ENCODE measurements at regions not wholly inside any gene's neighbourhood (a gene's known extent, or its start where the extent isn't known, plus 50 kb on each side); places are given as distances from the start of the nearest gene placed in this dataset.

GRCh38 chr11:82373781-82374542 is 359.7 kb downstream of the FAM181B start:
- H3K9me3 ChIP-seq (ENCODE audit: control insufficient read depth in 2 of 3, insufficient read depth in 1 of 3, low read length in 3 of 3), result no peaks in the 10 kb centered on the region
- H3K27ac ChIP-seq (ENCODE audit: low read depth in 2 of 2, low read length in 2 of 2), result no peak overlapping the region
- no peak for FAIRE-seq
- H3K4me3 ChIP-seq (ENCODE audit: low read length in 3 of 3), result no peak overlapping the region
- intact Hi-C loops (cut with DNase I), result no loop called here
- H3K27me3 ChIP-seq (ENCODE audit: control insufficient read depth, insufficient read depth, low read length), result no peaks in the 10 kb centered on the region
- H3K4me1 ChIP-seq (ENCODE audit: control insufficient read depth in 2 of 3, insufficient read depth in 2 of 3, low read depth in 1 of 3, low read length in 3 of 3), result no peaks in the 10 kb centered on the region
- TF ChIP-seq CTCF (IDR thresholded peaks at IDR 0.05; ENCODE audit: borderline replicate concordance, extremely low read depth, insufficient read depth), result no peak
- no peak for DNase-seq
- no peaks in the 10 kb centered on the region for H3K36me3 ChIP-seq (ENCODE audit: control insufficient read depth in 2 of 3, insufficient read depth in 3 of 3, low read length in 3 of 3)
- no peak overlapping the region for H3K9ac ChIP-seq (ENCODE audit: low read length in 3 of 3)

- Histone ChIP-seq H3K9ac (ENCODE audit: low read length in 3 of 3) (no peak overlapping the region), H3K36me3 (ENCODE audit: control insufficient read depth in 2 of 3, insufficient read depth in 3 of 3, low read length in 3 of 3) (no peaks in the 10 kb centered on the region), H3K27ac (ENCODE audit: low read depth in 2 of 2, low read length in 2 of 2) (no peak overlapping the region), H3K9me3 (ENCODE audit: control insufficient read depth in 2 of 3, insufficient read depth in 1 of 3, low read length in 3 of 3) (no peaks in the 10 kb centered on the region), H3K4me3 (ENCODE audit: low read length in 3 of 3) (no peak overlapping the region), H3K27me3 (ENCODE audit: control insufficient read depth, insufficient read depth, low read length) (no peaks in the 10 kb centered on the region), H3K4me1 (ENCODE audit: control insufficient read depth in 2 of 3, insufficient read depth in 2 of 3, low read depth in 1 of 3, low read length in 3 of 3) (no peaks in the 10 kb centered on the region)
- no peak for TF ChIP-seq CTCF (IDR thresholded peaks at IDR 0.05; ENCODE audit: borderline replicate concordance, extremely low read depth, insufficient read depth)
- intact Hi-C loops (cut with DNase I), result no loop called here
- DNase-seq (no peak), FAIRE-seq (no peak)
Measured at GRCh38 chr11:82365351-82365750, 368.3 kb downstream of the FAM181B start.

GRCh38 chr11:82356316-82356715 is 377.3 kb downstream of the FAM181B start:
- DNase-seq, result no peak
- intact Hi-C loops (cut with DNase I), result no loop called here

More at GRCh38 chr11:82356316-82356715, 377.3 kb downstream of the FAM181B start:
- Histone ChIP-seq H3K4me3 (ENCODE audit: low read length in 3 of 3) (no peak overlapping the region), H3K4me1 (ENCODE audit: control insufficient read depth in 2 of 3, insufficient read depth in 2 of 3, low read depth in 1 of 3, low read length in 3 of 3) (no peaks in the 10 kb centered on the region), H3K9me3 (ENCODE audit: control insufficient read depth in 2 of 3, insufficient read depth in 1 of 3, low read length in 3 of 3) (no peaks in the 10 kb centered on the region), H3K36me3 (ENCODE audit: control insufficient read depth in 2 of 3, insufficient read depth in 3 of 3, low read length in 3 of 3) (no peaks in the 10 kb centered on the region), H3K27ac (ENCODE audit: low read depth in 2 of 2, low read length in 2 of 2) (no peak overlapping the region), H3K27me3 (ENCODE audit: control insufficient read depth, insufficient read depth, low read length) (no peaks in the 10 kb centered on the region), H3K9ac (ENCODE audit: low read length in 3 of 3) (no peak overlapping the region)
- FAIRE-seq, result no peak
- no peak for TF ChIP-seq CTCF (IDR thresholded peaks at IDR 0.05; ENCODE audit: borderline replicate concordance, extremely low read depth, insufficient read depth)
